CD4-positive, alpha-beta T cell treated with Interleukin-10 for 1 hour (primary cell): ENCODE measurements at regions not wholly inside any gene's neighbourhood (a gene's known extent, or its start where the extent isn't known, plus 50 kb on each side); places are given as distances from the start of the nearest gene placed in this dataset.

Experiments
- DNase-seq: peaks from one replicate; pipeline ENCODE4 v3.0.0-alpha.2; 2020

DNA sequence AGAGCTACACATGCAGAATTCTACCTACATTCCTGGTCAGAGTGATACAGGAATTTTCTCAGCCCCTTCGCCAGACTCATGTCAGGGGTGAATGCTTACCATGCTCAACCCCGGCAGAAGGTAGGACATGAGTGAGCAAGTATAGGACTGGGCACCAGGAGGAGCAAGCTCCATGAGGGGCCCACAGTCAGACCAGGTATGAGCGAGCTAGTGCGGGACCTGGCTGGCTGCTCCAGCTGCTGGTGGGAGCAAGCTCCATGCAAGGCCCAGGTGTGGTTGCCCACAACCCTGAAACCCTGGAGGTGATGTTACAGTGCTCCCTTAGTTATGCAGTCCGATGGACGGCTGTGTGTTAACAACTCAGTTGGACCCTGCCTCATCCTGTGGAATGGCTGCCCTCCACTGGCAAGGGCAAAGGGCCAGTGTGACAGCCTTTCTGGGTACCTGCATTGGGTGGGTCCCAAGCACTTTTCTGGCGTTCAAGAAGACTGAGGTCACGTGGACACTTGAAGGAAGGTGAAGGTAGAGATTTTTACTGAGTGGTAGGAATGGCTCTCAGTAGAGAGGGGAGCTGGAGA, 503.5 kb upstream of the CITED2 start:
- DNase-seq, result no peak

DNA sequence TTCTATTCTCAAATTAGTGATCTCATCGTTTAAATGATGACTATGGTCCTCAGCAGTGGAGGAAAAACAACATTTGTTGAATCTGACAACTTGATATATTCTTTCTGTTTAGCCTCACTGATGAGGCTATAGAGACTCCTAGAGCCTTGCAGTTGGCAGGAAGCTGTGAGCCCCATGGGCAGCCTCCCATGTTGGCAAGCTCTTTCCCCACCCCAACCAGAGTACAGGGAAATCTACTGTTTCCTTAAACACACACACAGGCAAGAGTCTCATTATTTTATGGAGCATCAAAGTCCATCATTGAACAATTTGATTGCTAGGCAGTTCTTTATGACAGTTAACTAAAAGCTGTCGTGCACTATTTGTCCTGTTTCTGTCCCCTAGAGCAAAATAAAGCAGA, 498.2 kb upstream of the CITED2 start:
- DNase-seq, result no peak

- DNase-seq, result no peak
These were observed 497.5 kb upstream of the CITED2 start for GRCh38 chr6:139871803-139872510.

- DNase-seq, result no peak
These were observed 496.8 kb upstream of the CITED2 start for GRCh38 chr6:139871165-139871710.

GRCh38 chr6:139868576-139868975, 494.1 kb upstream of the CITED2 start:
- DNase-seq, result no peak

GRCh38 chr6:139863964-139864363, 489.5 kb upstream of the CITED2 start:
- no peak for DNase-seq

DNA sequence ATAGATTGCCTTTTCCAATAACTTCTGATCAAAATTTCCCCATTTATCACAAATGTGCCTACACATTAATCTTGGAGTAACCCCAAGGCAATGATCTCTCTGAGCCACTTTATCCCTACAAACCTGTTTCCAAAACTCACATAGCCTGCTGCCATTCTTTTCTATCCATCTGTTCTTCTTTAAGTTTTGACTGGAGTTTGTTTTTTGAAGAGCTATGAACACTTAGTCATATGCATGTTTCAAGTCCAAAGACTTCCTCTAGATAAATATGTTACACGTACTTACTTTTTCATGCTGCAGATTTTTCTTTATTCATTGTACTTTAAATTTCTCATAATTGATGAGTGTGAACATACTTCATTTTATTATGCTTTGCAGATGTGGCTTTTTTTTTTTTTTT, 488.9 kb upstream of the CITED2 start:
- DNase-seq, result no peak

DNA sequence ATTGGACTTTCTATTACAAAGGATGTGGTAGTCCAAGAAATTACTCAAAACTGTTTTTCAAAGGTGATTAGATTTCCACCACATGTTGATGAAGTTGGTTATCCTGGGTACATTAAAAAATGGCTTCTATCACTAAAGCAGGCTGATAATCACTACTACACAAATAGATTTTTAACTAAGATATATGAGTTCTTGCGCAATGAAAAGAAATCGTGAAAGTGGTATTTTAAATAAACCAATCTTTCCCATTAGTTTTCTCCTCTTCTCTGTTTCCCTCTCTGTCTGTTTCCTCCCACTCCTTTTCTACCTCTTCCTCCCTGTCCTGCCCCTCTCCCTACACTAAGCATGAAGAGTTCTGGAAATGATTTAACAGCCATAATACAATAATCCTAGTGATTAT, 487.9 kb upstream of the CITED2 start:
- DNase-seq, result no peak

GRCh38 chr6:139860203-139860602, 485.8 kb upstream of the CITED2 start:
- DNase-seq, result no peak

DNA sequence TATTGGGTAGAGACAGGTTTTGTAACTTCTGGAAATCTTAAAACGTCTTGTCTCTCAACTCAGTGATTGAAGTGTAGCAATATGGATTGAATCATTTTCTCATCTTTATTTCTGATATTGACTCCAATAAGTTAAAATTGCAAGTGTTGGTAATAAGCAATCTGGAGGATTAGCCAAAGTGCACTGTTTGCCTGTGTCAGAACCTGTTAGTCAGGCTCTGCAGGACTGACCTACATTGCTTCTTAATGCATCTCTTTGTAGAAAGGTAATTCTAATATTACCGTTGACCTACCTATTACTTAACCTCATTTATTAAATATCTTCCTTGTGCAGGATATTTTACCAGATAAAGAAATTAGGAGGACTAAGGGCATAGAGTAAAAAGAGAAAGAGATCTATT, 484.0 kb upstream of the CITED2 start:
- DNase-seq, result no peak

DNA sequence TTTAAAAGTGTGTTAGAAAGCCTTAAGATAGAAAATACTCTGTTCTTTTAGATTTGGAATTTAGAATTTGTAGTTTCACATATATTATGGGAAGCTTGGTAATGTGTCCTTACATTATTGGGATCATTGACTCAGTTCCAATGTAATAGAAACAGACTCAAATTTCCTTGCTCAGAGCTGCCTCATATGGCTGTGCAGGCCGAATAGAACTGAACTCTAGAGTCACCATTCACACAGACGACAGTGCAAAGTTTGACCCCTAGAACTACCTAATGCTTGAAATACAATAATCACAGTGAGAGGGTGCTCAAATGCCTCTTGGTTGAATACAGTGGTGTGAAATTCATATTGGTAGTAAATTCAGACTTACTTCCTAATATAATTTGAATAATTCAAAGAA, 482.7 kb upstream of the CITED2 start:
- no peak for DNase-seq

- DNase-seq, result no peak
These were observed 482.1 kb upstream of the CITED2 start for GRCh38 chr6:139856562-139856961.

GRCh38 chr6:139855671-139856311, 481.3 kb upstream of the CITED2 start:
- no peak for DNase-seq

- no peak for DNase-seq
These were observed 479.0 kb upstream of the CITED2 start for GRCh38 chr6:139853302-139853992.

- DNase-seq, result no peak
These were observed 478.2 kb upstream of the CITED2 start for GRCh38 chr6:139852488-139853140.

- DNase-seq, result no peak
These were observed 477.6 kb upstream of the CITED2 start for GRCh38 chr6:139852067-139852466.

DNA sequence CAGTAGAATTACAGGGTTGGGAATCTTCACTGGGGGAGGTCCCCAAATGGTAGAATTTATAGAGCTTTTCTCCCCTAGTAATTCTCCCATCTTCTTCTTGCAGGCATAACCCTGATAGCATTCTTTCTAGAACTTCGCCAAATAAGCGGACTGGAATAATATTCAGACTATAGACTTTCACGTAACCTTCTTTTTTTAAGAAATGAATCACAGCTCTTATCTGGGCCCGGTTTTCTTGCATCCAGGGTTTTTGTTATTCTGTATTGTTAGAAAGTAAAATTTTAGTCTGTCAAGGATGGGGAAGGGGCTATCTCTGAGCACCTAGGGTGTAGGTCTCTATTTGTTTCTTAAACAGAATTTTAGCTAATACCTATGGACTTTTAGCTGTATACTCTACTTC, 476.8 kb upstream of the CITED2 start:
- no peak for DNase-seq

GRCh38 chr6:139850512-139850911, 476.1 kb upstream of the CITED2 start:
- DNase-seq, result no peak

DNA sequence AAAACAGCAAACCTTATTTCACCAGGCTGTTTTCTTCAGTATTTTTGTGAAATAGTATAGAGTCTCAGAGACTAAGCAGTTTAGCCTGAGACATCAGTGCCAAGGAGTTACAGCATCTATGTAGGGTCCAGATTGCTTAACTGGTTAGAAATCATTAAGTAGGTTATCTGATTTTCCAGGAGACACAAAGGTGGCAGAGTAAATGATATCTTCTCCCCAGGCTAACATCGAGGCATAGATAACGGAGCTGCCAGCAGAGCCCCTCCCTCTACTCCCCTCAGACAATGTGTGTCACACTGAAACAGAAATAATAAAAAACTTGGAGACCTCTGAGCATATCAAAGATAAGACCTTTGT, 473.0 kb upstream of the CITED2 start:
- no peak for DNase-seq

- no peak for DNase-seq
These were observed 472.3 kb upstream of the CITED2 start for GRCh38 chr6:139846538-139847456.

GRCh38 chr6:139844907-139845306, 470.5 kb upstream of the CITED2 start:
- DNase-seq, result no peak

- no peak for DNase-seq
These were observed 467.4 kb upstream of the CITED2 start for GRCh38 chr6:139841794-139842215.
